Hippocampal formation (tissue), 2 donors: ENCODE measurements at regions not wholly inside any gene's neighbourhood (a gene's known extent, or its start where the extent isn't known, plus 50 kb on each side); places are given as distances from the start of the nearest gene placed in this dataset.
"Not testable (repeated sequence)": the region's sequence is repeated elsewhere in the genome, so short reads cannot be mapped to it uniquely, and the experiment has no call there.

Source experiments
- DNase-seq, 2 donors: peaks; one replicate each; lab custom pipeline; 2025; lab: John Stamatoyannopoulos, UW

- not testable (repeated sequence) for DNase-seq
Observed at GRCh38 chr10:22079921-22080320, 76.4 kb upstream of the DNAJC1 start.

GRCh38 chr10:22071332-22071731 is 67.8 kb upstream of the DNAJC1 start:
- no peak for DNase-seq

- no peak for DNase-seq
Observed at GRCh38 chr10:22067091-22067490, 63.6 kb upstream of the DNAJC1 start.

- DNase-seq: not testable (repeated sequence)
Observed at GRCh38 chr10:22060984-22061383, 57.5 kb upstream of the DNAJC1 start.

GRCh38 chr10:22058201-22058600 is 54.7 kb upstream of the DNAJC1 start:
- DNase-seq: no peak

- no peak for DNase-seq
Observed at GRCh38 chr10:22054961-22055360, 51.4 kb upstream of the DNAJC1 start.
